ENCODE measurements at regions not wholly inside any gene's neighbourhood (a gene's known extent, or its start where the extent isn't known, plus 50 kb on each side); places are given as distances from the start of the nearest gene placed in this dataset.

DNA sequence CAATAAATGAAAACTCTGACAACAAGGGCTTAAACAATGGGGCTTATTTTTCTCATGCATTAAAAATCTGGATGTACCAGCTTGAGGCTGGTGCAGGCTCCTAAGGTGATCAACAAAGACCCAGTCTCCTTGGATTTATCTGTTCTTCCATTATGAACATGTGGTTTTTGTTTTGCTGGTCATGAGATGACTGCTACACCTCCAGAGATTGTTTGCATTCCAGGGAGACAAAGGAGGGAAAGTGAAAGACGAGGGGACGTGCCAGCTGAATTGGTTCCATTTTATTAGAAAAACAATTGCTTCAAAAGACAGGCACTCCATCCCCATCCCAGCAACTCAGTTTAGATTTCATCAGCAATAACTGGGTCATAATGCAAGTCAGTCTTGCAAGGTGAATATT is 90.9 kb upstream of the KCNK1 start:
- no peak for DNase-seq

DNA sequence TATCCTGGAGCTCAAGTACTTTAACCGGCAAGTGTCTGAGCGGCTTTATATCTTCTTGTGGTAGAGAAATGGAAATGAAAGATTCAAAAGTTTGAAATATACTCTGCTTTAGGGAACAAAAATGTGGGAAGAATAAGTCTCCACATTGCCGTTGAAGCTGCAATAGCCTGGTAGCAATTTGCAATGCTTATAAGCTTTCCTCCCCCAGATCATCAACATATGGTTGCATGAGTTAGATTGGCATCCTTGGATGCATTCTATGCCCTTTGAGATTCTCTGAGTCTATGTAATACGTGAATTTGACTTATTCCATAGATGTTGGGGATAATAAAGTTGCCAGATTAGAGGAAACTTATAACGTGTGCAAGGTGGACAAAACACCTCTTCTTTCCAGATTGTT is 86.1 kb upstream of the KCNK1 start:
- no peak for DNase-seq

DNA sequence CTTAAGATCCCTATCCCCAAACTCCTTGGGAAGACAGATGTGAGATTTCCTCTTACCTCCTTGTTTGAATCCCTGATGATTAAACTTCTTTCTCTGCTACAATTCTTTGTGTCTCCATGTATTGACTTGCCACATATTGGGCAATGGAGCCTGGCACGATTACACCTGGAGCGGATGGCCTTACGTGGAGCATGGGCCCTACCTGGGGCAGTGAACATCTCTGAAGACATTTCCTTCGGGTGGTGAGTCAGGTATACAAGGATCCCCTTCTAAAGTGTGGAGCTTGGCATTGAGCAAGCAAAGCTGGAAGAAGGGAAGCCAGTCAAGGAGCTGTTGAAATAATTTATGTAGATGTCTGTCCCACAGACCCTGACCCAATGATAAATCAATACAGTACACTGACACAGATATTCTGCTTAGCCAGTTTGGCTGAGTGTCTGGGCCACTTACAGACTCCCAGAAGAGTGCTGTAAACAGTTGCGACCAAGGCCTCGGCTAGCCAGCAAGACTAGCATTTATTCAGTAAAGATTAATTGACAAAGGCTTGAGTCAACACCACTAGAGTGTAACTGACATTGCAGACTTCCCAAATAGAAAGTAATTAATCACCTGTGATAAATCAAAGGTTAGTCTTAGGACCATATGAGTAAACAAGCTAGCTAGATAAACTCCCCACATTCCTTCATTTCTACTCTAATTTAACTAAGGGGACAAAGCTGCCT is 83.1 kb upstream of the KCNK1 start:
- no peak for DNase-seq

DNA sequence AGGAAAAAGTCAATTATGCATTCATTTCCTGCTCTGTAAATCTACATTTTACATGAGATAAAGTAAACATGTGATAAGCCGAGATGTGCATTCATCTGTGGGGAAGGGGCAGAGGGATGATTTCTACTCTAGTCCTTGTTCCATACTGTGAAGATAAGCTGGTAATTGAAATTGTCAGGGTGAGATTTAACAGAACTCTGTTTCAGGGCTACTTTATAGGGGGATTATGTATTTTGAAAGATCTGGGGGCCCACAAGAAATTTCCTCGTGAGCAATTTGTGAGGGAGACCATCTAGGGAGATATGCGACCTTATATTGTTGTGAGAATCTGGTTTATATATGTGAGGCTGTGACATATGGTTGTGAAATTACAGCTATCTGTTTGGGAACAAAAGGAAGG is 73.1 kb upstream of the KCNK1 start:
- DNase-seq, result no peak

DNA sequence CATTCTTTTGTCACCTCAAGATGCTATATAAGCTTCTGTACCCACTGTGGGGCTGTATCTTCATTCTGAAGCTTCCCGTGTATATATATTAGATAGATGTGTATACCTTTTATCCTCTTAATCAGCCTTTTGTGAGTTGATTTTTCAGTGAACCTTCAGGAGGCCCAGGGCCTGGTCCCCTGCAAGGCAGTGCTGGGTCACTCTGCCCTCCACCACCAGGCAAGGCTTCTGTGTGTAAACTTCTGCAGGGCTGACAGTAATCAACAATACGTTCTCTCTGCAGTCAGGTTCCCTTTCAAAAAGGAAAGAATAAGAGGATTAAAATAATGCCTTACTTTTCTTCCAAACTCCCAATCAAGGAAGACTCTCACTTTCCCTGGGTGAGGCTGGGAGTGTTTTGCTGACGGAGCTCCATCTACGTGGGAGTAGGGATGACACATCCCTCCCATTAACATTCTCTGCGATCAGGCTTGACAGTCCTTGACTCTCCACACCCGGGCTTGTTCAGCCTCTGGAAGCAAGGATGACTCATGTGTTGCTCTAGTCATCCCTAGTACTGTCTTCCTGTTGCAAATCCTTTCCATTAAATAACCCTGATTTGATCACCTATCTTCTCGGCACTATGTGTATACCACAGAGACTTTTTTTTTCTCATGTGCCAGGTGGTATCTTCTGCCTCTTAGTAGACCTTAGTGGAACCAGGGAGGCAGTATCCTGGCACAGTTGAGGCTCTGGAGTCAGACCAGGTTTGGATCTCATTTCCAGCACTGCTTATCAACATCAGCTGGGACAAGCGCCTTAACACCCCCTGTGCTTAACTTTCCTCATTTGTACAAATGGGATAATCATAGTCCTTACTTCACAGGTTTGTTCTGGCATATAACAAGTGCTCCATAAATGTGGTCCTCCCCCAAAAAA is 70.3 kb upstream of the KCNK1 start:
- DNase-seq, result no peak

DNA sequence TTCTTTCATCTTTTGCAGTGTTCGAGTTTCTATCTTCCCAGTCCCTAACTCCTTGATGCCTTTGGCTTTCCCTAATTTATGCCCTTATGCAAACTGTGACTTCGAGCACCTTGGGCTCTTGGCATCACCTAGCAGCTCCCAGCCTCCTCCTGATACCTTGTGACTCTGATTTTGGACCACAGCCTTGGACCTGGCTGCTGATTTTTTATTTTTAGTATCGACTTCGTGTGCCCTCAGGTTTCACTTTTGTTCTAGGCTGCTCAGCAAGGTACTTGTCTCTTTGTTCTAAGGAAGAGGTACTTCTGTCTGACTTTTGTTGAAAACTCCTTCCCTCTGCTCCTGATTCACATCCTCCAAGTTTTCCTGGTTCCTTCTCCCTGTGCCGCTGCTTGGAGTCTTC is 69.6 kb upstream of the KCNK1 start:
- peak; percentile 55 for DNase-seq

DNA sequence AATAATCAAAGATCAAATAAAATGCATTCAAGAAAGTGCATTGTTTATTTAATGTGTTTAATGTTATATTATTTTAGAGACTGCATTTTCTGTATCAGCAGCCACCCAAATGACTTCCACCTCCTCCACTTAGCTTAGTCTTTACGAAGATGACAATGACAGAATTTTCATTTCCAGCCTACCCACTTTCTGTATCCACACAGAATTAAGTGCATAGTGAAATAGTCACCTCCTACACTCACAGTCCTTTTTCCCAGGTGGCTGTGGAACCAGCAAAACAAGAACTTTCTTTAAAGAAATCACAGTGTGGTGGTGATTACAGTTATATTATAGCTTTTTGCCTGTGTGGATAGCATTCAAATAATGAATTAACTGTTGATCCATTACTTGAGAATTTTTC is 66.2 kb upstream of the KCNK1 start:
- DNase-seq, result no peak

DNA sequence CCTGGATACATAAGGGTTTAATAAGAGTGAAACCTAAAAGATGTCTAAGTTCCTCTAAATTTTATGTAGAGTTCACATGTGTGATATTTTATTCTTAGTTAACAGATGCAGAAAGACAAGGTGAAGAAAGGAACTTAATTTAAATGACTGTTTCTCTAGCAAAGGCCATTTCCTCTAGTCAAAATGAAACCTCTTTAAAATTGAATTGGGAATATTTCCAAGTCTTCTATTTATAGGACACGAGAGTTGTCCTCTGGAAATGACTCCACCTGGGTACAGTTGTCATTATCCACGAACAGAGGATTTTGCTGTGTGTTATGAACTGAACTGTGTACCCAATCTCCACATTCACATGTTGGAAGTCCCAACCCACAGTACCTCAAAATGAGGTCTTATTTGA is 64.5 kb upstream of the KCNK1 start:
- no peak for DNase-seq

DNA sequence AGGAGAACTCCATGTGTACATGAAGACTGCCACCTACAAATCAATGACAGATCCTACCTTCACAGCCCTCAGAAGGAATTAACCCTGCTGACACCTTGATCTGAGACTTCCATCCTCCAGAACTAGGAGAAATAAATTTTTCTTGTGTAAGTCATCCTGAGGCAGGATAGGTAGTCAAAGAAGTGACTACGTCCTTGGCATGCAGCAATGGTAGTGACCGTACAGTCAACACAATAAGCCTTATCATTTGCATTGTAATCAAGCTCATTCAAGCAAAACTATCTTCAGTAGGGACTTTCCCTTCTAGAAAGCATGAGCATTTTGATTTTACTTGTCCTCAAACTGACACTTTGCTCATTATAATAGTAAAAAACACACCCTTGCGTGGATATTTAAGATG is 64.0 kb upstream of the KCNK1 start:
- DNase-seq, result no peak

DNA sequence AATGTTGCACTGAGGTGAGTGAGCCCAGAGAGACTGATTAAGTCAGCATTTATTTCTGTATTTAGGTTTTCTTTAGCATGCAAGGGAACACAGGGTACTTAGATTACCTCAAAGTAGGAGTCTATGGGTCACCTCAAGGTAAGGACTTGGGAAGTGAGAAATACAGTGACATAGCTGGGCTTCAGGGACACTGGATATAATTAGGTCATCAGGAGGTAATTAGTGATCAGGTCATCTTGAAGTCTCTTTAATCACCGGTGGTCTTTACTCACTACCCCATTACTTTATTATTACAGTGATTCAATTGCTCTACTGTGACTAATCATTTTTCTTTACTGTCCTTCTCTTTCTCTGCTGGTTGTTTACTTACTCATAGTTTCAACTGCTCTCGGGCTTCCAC is 59.9 kb upstream of the KCNK1 start:
- peak; percentile 47 for DNase-seq

DNA sequence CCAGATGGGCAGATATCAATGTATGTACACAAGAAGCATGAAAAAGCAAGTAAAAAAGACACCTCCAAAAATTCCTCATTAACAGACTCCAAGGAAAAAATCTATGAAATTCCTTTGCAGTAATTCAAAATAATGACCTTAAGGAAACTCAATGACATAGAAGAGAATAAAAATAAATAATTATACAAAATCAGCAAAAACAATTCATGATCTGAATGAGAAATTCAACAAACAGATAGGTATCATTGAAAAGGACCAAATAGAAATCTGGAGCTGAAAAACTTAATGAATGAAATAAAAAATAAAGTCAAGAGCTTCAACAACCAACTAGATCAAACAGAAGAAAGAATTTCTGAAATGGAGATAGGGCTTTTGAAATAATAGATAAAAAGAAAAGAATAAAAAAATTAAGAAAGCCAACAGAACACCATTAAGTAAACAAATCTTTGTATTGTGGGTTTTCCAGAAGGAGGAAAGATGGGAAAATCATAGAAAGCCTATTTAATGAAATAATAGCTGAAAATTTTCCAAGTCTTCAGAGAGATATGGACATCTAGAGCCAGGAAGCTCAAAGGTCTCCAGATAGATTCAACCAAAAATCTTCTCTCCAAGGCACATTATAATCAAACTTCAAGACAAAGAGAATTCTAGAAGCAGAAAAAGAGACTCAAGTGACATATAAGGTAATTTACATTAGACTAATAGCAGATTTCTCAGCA is 52.0 kb upstream of the KCNK1 start:
- DNase-seq, result no peak
